ENCODE measurements at regions not wholly inside any gene's neighbourhood (a gene's known extent, or its start where the extent isn't known, plus 50 kb on each side); places are given as distances from the start of the nearest gene placed in this dataset.
"Not testable (repeated sequence)": the region's sequence is repeated elsewhere in the genome, so short reads cannot be mapped to it uniquely, and the experiment has no call there.

GRCh38 chrX:27156921-27157320 is 306.2 kb downstream of the PPP4R3C start:
- not testable (repeated sequence) for DNase-seq (ENCODE audit: low read depth)

GRCh38 chrX:27136325-27136724 is 326.8 kb downstream of the PPP4R3C start:
- no peak for DNase-seq (ENCODE audit: low read depth)

GRCh38 chrX:27132862-27133261 is 330.3 kb downstream of the PPP4R3C start:
- DNase-seq (ENCODE audit: low read depth): no peak

GRCh38 chrX:27087176-27087575 is 376.0 kb downstream of the PPP4R3C start:
- DNase-seq (ENCODE audit: low read depth): not testable (repeated sequence)

- no peak for DNase-seq (ENCODE audit: low read depth)
Measured at GRCh38 chrX:27086237-27086636, 376.9 kb downstream of the PPP4R3C start.

GRCh38 chrX:27085346-27085745 is 377.8 kb downstream of the PPP4R3C start:
- no peak for DNase-seq (ENCODE audit: low read depth)

- no peak for DNase-seq (ENCODE audit: low read depth)
Measured at GRCh38 chrX:27078371-27078770, 384.8 kb downstream of the PPP4R3C start.

- DNase-seq (ENCODE audit: low read depth): no peak
Measured at GRCh38 chrX:27057883-27058282, 405.3 kb downstream of the PPP4R3C start.

GRCh38 chrX:27039332-27039731 is 423.8 kb downstream of the PPP4R3C start:
- no peak for DNase-seq (ENCODE audit: low read depth)

- DNase-seq (ENCODE audit: low read depth): no peak
Measured at GRCh38 chrX:27008486-27008885, 454.7 kb downstream of the PPP4R3C start.

- no peak for DNase-seq (ENCODE audit: low read depth)
Measured at GRCh38 chrX:26999634-27000033, 463.5 kb downstream of the PPP4R3C start.

- DNase-seq (ENCODE audit: low read depth): no peak
Measured at GRCh38 chrX:26958261-26958660, 504.9 kb downstream of the PPP4R3C start.

GRCh38 chrX:26954029-26954428 is 509.1 kb downstream of the PPP4R3C start:
- DNase-seq (ENCODE audit: low read depth): peak; percentile 0

- DNase-seq (ENCODE audit: low read depth): peak; percentile 0
Measured at GRCh38 chrX:26952213-26952612, 510.9 kb downstream of the PPP4R3C start.

GRCh38 chrX:26927419-26927818 is 535.7 kb downstream of the PPP4R3C start:
- DNase-seq (ENCODE audit: low read depth): no peak

- DNase-seq (ENCODE audit: low read depth): peak; percentile 57
Measured at GRCh38 chrX:26925088-26925487, 538.1 kb downstream of the PPP4R3C start.

GRCh38 chrX:26922278-26922677 is 540.9 kb downstream of the PPP4R3C start:
- DNase-seq (ENCODE audit: low read depth): no peak

- peak; percentile 2 for DNase-seq (ENCODE audit: low read depth)
Measured at GRCh38 chrX:26918631-26919030, 544.5 kb downstream of the PPP4R3C start.

- DNase-seq (ENCODE audit: low read depth): no peak
Measured at GRCh38 chrX:26916991-26917390, 546.1 kb downstream of the PPP4R3C start.

- peak; percentile 1 for DNase-seq (ENCODE audit: low read depth)
Measured at GRCh38 chrX:26915064-26915463, 548.1 kb downstream of the PPP4R3C start.

- DNase-seq (ENCODE audit: low read depth): no peak
Measured at GRCh38 chrX:26914232-26914631, 548.9 kb downstream of the PPP4R3C start.

GRCh38 chrX:26911785-26912184 is 551.4 kb downstream of the PPP4R3C start:
- not testable (repeated sequence) for DNase-seq (ENCODE audit: low read depth)

GRCh38 chrX:26909728-26910127 is 553.4 kb downstream of the PPP4R3C start:
- DNase-seq (ENCODE audit: low read depth): no peak

GRCh38 chrX:26908218-26908617 is 554.9 kb downstream of the PPP4R3C start:
- DNase-seq (ENCODE audit: low read depth): no peak

- no peak for DNase-seq (ENCODE audit: low read depth)
Measured at GRCh38 chrX:26889574-26889973, 573.6 kb downstream of the PPP4R3C start.
